ENCODE measurements at regions not wholly inside any gene's neighbourhood (a gene's known extent, or its start where the extent isn't known, plus 50 kb on each side); places are given as distances from the start of the nearest gene placed in this dataset.
"Not testable (repeated sequence)": the region's sequence is repeated elsewhere in the genome, so short reads cannot be mapped to it uniquely, and the experiment has no call there.

DNA sequence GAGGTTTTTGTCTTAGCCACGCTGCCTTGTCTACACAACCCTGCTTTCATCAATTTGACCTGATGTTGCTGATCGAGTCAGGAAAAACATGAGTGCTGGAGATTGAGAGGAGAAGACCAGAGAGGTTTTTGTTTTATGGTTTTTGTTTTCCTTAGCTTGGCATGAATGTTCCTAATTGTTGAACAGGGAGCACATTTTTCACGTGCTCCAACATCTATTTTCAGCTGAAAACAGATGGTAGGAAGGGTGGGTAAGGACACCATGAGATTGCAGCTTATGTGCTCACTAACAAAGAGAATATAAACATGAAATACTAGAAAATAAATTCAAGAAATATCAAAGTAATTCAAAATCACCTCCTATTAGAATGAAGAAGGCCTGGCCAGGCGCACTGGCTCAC, 79.9 kb upstream of the LMCD1 start:
- in situ Hi-C loops (cut with HindIII; ENCODE audit: low sequenced_read_pairs): no loop called here
- DNase-seq (ENCODE audit: low spot score): peak; percentile 22

- in situ Hi-C loops (cut with HindIII; ENCODE audit: low sequenced_read_pairs): no loop called here
- DNase-seq (ENCODE audit: low spot score): no peak
Observed at GRCh38 chr3:8423307-8423706, 78.3 kb upstream of the LMCD1 start.

GRCh38 chr3:8424281-8424680, 77.3 kb upstream of the LMCD1 start:
- DNase-seq (ENCODE audit: low spot score): no peak
- in situ Hi-C loops (cut with HindIII; ENCODE audit: low sequenced_read_pairs): no loop called here

DNA sequence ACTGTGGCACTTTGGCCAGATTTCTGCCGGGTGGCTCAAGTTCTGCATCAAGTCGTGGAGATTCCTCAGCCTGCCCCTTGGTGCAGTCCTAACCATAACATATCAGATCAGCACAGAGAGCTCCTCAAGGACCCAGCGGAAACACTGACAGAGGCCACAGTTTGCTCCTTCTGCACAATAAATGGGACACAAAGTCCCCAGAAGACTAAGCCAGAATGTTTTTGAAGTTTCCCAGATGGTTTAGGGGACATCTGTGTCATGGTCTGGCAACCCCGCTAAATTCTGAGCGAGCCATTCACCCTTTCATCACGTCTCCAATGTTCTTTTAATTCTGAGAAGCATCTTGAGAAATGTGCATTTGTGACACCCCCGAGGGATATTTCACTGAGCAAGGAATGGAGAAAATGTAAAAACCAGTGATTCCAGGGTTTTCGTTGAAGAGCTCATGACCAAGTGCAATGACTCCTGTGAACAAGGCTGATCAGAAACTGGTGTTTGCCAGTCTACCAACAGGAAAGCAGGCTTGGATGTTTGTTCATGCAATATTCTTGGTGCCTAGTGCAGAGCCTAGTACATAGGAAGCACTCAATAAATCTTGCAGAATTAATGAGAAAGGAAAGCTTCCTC, 64.8 kb upstream of the LMCD1 start:
- DNase-seq (ENCODE audit: low spot score): no peak
- in situ Hi-C loops (cut with HindIII; ENCODE audit: low sequenced_read_pairs): no loop called here

DNA sequence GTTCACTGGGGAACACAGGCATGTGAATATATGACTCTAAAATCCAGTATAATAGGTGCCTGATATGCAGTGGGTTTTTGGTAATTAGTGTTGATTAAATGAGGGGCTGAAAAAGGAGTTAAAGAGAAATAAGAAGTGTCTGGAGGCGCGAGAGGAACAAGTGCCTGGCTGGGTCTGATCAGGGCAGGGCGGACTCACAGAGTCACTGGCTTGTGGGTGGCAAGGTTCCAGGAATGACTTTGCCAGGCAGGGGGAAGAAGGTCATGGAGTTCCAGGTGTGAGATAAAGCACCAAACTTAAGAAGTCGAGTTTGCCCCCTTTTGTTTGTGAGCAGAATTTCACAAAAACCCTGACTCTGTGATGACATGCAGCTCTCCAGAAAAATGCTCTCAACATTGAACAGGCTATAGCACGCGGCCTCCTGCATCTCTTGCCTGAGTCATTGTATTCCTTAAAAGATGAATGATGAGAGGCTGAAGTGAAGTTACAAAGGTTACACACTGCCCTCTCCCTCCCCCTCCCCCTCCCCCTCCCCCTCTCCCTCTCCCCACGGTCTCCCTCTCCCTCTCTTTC, 63.0 kb upstream of the LMCD1 start:
- in situ Hi-C loops (cut with HindIII; ENCODE audit: low sequenced_read_pairs): no loop called here
- no peak for DNase-seq (ENCODE audit: low spot score)

DNA sequence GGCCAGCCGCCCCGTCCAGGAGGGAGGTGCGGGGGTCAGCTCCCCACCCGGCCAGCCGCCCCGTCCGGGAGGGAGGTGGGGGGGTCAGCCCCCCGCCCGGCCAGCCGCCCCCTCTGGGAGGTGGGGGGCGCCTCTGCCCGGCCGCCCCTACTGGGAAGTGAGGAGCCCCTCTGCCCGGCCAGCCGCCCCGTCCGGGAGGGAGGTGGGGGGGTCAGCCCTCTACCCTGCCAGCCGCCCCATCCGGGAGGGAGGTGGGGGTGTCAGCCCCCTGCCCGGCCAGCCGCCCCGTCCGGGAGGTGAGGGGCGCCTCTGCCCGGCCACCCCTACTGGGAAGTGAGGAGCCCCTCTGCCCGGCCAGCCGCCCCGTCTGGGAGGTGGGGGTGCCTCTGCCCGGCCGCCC, 61.5 kb upstream of the LMCD1 start:
- DNase-seq (ENCODE audit: low spot score); in situ Hi-C loops (cut with HindIII; ENCODE audit: low sequenced_read_pairs): not testable (repeated sequence)

- peak; percentile 43 for DNase-seq (ENCODE audit: low spot score)
- in situ Hi-C loops (cut with HindIII; ENCODE audit: low sequenced_read_pairs): no loop called here
Observed at GRCh38 chr3:8441969-8442559, 59.6 kb upstream of the LMCD1 start.

DNA sequence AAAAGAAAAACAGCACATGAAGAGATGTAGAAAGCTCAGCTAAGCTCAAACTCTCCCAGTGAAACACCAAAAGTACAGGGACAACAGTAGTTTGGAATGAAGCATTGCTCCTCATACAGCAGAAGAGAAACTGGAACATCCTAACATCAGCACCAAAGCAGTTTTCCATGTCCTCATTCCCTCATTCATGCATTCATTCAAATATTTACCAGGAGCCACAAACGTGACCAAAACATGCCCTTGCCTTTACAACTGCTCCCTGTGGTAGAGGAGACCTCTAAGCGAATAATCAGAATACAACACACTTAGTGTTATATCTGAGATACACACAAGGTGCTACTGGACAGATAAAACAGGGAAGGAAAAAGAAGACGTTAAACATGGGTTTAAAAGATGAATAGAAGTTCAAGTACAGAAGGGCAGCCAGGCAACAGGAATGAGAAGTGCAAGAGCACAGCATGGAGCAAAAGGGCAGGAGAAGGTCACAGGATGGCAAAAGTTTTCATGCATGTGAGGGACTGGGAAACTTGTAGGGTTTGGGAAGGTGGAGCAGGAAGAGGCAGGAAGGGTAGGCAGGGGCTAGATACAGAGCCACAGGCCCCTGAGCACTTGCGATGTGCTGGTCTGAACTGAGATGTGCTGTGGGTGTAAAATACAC, 58.5 kb upstream of the LMCD1 start:
- in situ Hi-C loops (cut with HindIII; ENCODE audit: low sequenced_read_pairs): no loop called here
- DNase-seq (ENCODE audit: low spot score): no peak

DNA sequence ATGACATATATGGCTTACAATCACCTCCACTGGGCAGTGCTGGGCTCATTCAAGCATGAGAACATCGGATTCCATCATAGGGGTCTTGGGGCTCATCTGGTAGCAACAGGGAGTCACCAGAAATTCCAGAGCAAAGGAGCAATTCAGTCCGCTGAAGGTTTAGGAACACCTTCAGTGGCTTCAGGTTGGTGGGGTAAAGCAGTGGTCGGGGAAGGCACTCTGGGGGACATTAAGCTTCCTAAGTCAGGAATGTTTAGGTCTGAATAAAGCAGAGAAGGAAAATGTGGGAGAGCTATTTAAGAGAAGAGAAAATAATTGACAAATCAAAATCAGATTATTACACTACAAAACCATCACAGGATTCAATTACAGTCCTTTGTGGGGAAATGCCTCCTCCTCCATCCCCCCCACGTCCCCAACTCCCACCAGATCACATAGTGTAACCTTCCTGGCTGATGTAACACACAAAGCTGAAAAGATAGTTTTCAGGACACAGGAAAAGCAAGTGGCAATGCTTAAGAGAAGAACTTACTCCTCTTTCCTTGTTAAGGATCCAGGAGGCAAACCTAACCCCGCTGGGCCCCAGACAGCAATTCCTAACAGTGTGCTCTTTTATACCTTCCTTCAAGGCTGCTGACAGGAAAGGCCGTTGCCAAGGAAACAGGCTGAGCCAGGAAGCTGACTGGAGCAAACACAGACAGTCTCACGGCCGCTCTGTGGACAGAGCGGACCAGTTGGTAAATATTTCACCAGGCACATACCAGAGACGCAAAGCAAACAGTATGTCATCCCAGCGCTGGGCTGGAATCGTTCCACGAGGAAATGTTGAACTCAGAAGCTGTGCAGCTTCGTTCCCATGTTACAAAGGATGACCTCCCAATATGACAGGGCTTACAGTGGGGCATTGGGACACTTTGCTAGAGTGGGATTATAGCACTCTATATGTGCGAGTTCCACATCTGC, 57.5 kb upstream of the LMCD1 start:
- DNase-seq (ENCODE audit: low spot score): peak; percentile 50
- in situ Hi-C loops (cut with HindIII; ENCODE audit: low sequenced_read_pairs): no loop called here

- in situ Hi-C loops (cut with HindIII; ENCODE audit: low sequenced_read_pairs): no loop called here
- DNase-seq (ENCODE audit: low spot score): no peak
Observed at GRCh38 chr3:8444883-8445282, 56.7 kb upstream of the LMCD1 start.

- no peak for DNase-seq (ENCODE audit: low spot score)
- in situ Hi-C loops (cut with HindIII; ENCODE audit: low sequenced_read_pairs): no loop called here
Observed at GRCh38 chr3:8445861-8446260, 55.8 kb upstream of the LMCD1 start.

GRCh38 chr3:8446845-8447244, 54.8 kb upstream of the LMCD1 start:
- DNase-seq (ENCODE audit: low spot score): no peak
- in situ Hi-C loops (cut with HindIII; ENCODE audit: low sequenced_read_pairs): no loop called here

- DNase-seq (ENCODE audit: low spot score): no peak
- in situ Hi-C loops (cut with HindIII; ENCODE audit: low sequenced_read_pairs): no loop called here
Observed at GRCh38 chr3:8450618-8451017, 51.0 kb upstream of the LMCD1 start.

GRCh38 chr3:8451696-8452095, 49.9 kb upstream of the LMCD1 start:
- in situ Hi-C loops (cut with HindIII; ENCODE audit: low sequenced_read_pairs): no loop called here
- no peak for DNase-seq (ENCODE audit: low spot score)
